GM10266 (cell line): ENCODE measurements at regions not wholly inside any gene's neighbourhood (a gene's known extent, or its start where the extent isn't known, plus 50 kb on each side); places are given as distances from the start of the nearest gene placed in this dataset.

Experiments
- DNase-seq: peaks from one replicate; pipeline ENCODE4 v3.0.0; 2012; ENCODE audit errors: extremely low spot score
- TF ChIP-seq, protein P1 (sequence below): IDR thresholded peaks from 2 replicates; pipeline ENCODE4 v1.5.1; 2012; ENCODE audit warnings: mild to moderate bottlenecking, low read depth; ENCODE audit not compliant: control insufficient read depth, insufficient read depth; ENCODE audit errors: missing control alignments

DNA sequence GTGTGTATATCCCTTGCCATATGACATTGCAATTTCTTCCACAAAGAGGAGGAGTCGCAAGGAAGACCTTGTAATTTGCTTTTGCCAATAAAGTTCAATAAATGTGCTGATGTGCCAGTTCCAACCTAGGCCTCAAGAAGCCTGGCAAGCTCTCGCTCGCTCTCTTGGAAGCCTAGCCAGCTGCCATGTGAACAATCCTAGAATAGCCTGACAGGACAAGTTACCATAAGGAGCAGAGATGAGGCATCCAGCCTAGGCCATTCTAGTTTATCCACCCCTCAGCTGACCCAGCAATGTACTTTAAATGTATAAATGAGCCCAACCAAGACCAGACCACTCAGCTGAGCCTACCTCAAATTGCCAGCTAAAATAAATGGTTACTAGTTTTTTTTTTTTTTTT is 145.7 kb upstream of the QRFPR start:
- TF ChIP-seq, protein P1, sequence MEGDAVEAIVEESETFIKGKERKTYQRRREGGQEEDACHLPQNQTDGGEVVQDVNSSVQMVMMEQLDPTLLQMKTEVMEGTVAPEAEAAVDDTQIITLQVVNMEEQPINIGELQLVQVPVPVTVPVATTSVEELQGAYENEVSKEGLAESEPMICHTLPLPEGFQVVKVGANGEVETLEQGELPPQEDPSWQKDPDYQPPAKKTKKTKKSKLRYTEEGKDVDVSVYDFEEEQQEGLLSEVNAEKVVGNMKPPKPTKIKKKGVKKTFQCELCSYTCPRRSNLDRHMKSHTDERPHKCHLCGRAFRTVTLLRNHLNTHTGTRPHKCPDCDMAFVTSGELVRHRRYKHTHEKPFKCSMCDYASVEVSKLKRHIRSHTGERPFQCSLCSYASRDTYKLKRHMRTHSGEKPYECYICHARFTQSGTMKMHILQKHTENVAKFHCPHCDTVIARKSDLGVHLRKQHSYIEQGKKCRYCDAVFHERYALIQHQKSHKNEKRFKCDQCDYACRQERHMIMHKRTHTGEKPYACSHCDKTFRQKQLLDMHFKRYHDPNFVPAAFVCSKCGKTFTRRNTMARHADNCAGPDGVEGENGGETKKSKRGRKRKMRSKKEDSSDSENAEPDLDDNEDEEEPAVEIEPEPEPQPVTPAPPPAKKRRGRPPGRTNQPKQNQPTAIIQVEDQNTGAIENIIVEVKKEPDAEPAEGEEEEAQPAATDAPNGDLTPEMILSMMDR: no peak
- DNase-seq: no peak

DNA sequence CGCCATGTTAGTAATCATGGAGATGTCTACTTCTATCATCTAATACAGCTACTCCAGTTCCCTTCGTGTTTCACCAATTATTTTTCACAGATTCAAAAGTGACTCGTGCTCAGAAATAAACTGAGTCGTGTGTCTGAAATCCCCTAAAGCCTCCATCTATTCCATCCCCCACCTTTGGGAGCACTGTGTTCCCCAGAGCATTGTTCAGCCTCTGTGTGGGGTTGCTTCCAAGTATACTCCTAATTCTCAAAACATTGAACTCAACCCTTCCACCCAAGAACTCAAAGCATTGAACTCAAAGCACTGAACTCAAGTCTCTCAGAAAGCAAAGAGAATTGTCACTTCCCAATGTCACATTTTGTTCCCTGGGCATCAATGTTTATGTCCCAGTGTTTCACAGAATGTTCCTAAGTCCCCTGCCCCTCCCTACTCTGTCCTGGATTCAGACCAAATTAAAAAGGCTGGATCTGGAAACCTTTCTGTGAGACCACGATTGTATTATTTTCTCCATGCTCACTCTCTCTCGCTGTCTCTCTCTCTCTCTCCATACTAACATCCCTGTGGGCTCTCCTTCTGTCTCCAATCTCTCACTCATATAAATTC is 138.5 kb upstream of the QRFPR start:
- DNase-seq: no peak
- TF ChIP-seq, protein P1: no peak

DNA sequence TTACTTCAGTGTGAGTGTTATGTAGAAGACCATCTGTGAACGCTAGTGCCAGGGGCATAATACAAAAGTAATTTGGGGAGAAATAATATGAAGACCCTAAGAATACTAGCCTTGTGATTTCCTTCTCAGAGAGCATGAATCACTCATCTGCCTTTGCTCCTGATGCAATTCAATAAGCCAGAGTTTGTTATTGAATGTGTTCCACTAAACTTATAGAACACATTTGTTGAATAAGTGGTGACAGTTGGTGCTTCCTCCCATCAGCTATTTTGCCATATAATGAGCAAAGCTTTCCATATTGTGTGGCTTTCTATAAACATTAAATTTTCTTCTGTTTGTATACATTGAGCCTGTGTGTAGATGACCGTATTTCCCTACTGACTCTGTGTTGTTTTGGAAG is 136.4 kb upstream of the QRFPR start:
- DNase-seq: no peak
- TF ChIP-seq, protein P1: no peak

DNA sequence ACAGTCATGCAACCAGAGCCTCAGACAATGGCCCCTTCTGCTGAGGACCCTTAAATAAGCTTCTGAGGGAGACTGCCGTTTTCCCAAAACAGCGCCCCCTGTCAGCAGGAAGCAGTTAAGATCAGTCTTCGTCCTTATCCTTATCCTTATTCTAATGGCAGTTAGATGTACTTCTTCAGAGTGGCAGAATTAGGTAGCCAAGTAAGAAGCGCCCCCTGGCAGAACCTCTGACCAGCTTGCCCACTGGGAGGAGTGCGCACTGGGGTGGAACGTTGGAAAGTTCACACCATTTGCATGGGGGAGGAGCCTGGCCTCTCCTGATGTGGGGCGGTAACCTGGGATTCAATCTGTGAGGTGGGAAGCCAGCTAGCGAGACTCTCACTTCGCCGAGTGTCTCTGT is 133.6 kb upstream of the QRFPR start:
- DNase-seq: no peak
- TF ChIP-seq, protein P1: peak; percentile 10

DNA sequence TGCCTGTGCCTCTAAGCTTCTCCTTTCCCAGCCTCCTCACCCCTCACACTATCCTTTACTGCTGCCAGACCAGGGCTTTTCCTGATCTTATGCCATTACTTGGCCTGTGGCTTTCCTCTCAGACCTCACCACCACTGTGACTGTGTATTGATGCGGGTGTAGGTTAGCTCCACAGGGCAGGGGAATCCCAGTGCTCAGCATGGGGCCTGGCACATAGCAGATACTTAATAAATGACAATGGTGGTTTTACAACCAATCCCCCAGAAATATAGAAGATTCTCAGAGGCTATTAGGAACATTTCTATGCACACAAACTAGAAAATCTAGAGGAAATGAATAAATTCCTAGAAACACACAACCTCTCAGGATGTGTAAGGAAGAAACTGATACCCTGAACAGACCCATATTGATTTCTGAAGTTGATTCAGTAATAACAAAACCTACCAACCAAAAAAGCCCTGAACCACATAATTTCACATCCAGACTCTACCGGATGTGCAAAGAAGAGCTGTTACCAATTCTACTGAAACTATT is 129.6 kb upstream of the QRFPR start:
- TF ChIP-seq, protein P1: no peak
- no peak for DNase-seq

DNA sequence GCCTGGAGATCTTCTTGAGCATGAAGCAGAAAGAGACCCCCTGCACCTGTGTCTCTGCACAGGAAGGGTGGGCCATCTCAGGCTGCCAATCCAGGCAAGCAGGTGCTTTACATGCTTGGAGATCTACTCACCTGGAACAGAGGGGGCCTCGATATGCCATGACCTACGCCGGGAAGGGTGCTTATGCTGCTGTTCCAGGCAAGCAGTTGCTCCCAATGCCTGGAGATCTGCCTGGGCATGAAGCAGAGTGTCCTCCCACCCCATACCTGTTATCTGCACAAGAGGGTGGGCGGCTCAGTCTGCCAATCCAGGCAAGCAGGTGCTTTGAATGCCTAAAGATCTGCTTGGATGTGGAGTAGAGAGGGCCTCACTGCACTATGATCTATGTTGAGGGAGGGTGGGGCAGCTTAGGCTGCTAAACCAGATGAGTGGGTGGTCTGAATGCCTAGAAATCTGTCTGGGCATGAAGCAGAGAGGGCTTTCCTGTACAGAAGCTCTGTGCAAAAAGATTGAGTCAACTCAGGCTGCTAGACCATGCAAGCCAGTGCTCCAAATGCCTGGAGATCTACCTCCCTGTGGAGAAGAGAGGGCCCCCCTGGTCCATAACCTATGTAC is 104.5 kb upstream of the QRFPR start:
- no peak for DNase-seq
- TF ChIP-seq, protein P1: no peak

DNA sequence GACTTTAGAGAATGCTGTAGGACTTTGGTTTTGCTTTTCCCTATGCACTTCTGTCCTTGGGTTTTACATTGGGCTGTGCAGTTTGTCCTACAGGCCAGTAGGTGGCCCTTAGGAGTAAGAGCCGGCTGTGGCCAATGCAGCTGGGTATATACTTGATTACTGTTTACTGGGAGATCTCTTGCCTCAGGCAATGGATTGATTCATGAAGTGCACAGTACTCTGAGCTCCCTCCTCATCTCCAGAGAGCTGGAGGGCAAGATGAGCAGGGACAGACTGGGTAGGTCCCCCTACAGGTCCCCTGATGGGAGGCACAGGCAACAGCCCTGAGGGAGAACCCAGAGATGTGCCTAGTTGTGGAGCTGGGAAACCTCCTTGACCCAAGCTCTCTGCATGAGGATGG is 103.8 kb upstream of the QRFPR start:
- TF ChIP-seq, protein P1: peak; percentile 69
- peak; percentile 40 for DNase-seq
